ENCODE measurements at regions not wholly inside any gene's neighbourhood (a gene's known extent, or its start where the extent isn't known, plus 50 kb on each side); places are given as distances from the start of the nearest gene placed in this dataset.

DNA sequence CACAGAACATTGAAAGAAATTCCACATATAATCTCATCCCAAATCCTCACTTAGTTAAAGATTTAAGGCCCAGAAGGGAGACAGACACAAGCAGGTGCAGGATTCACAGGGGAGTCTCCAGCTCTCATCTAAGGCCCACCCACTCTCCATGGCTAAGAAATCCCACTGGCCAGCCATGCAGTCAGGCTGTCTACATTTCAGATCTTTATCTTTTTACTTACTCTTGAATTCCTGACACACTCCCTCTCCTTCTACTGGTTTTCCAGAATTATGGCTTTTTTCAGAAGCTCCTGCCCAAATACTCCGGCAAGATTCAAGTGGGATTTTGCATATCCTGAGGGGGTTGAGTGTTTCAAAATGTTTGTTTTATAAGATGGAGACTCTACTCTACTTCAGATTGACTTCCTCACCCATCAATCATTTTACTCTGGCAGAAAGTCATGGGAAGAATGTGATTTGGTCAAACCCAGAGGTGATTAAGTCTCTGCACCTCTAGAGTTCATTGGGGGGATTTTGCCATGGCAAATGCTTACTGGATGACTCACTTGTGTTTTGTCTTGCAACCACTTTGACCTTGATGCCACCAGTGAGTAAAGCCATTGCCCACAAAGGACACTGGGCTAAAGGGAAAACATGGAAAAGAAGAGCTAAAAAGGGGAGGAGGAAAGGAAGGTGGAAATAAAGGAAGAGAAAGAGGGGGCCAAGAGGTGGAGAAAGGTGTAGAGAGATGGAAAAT is 688.8 kb upstream of the SALL1 start:
- Histone ChIP-seq H4K20me1 (ENCODE audit: insufficient read depth, low read length) (no peaks in the 10 kb centered on the region), H3K27me3 (ENCODE audit: control insufficient read depth in 1 of 2, insufficient read depth in 2 of 2, low read length in 2 of 2) (no peaks in the 10 kb centered on the region), H3K36me3 (replicated peaks in 1 of 2; ENCODE audit: control insufficient read depth in 1 of 2, insufficient read depth in 2 of 2, low read length in 2 of 2) (no peaks in the 10 kb centered on the region), H3K4me1 (ENCODE audit: insufficient read depth, low read length) (no peaks in the 10 kb centered on the region), H3K9me3 (ENCODE audit: low read length) (no peaks in the 10 kb centered on the region), H3K4me3 (replicated peaks in 1 of 3; ENCODE audit: insufficient read depth in 1 of 3, low read depth in 2 of 3, low read length in 3 of 3) (no peak overlapping the region), H3K4me2 (ENCODE audit: low read depth, low read length) (no peak overlapping the region), H3K79me2 (ENCODE audit: insufficient read depth, low read length) (no peaks in the 10 kb centered on the region), H3K27ac (ENCODE audit: extremely low read length, insufficient read depth, low read length) (no peak overlapping the region), H2AFZ (ENCODE audit: low read length) (no peak overlapping the region), H3K9ac (ENCODE audit: insufficient read depth, low read depth, low read length) (no peak overlapping the region)
- no TSS peak for BruUV-seq (replicated peaks)
- ChIA-PET CTCF (ENCODE audit: low intra/inter-chr PET ratio, low total read pairs) (no interaction called here), POLR2A (no interaction called here)
- WGBS (ENCODE audit: low lambda C conversion rate): 0% methylated on average over 1 of the region's 1 CpG
- no peak for FAIRE-seq
- intact Hi-C loops (cut with micrococcal nuclease; ENCODE audit: unreplicated experiment) (no loop called here), in situ Hi-C loops (cut with HindIII; ENCODE audit: extremely low pct_ligation_motif_present, low pct_unique_long_range_greater_than_20kb) (no loop called here)
- DNase-seq (ENCODE audit: low spot score): peak; percentile 15
- ATAC-seq: no peak
- TF ChIP-seq ZNF570 (CRISPR knock-in tag; IDR thresholded peaks at IDR 0.05; ENCODE audit: borderline replicate concordance) (no peak), FOXK2 (IDR thresholded peaks at IDR 0.05) (0 out of 2 replicates have a peak, but pooled peaks have one; percentile 14), MAFF (IDR thresholded peaks at IDR 0.05; ENCODE audit: low read depth, low read length) (no peak), NFIB (CRISPR knock-in tag; IDR thresholded peaks at IDR 0.05; ENCODE audit: borderline replicate concordance) (no peak)
- TF ChIP-seq, protein P1, sequence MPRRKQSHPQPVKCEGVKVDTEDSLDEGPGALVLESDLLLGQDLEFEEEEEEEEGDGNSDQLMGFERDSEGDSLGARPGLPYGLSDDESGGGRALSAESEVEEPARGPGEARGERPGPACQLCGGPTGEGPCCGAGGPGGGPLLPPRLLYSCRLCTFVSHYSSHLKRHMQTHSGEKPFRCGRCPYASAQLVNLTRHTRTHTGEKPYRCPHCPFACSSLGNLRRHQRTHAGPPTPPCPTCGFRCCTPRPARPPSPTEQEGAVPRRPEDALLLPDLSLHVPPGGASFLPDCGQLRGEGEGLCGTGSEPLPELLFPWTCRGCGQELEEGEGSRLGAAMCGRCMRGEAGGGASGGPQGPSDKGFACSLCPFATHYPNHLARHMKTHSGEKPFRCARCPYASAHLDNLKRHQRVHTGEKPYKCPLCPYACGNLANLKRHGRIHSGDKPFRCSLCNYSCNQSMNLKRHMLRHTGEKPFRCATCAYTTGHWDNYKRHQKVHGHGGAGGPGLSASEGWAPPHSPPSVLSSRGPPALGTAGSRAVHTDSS (CRISPR knock-in tag; conservative IDR thresholded peaks at IDR 0.05): no peak
- TF ChIP-seq, protein P2, sequence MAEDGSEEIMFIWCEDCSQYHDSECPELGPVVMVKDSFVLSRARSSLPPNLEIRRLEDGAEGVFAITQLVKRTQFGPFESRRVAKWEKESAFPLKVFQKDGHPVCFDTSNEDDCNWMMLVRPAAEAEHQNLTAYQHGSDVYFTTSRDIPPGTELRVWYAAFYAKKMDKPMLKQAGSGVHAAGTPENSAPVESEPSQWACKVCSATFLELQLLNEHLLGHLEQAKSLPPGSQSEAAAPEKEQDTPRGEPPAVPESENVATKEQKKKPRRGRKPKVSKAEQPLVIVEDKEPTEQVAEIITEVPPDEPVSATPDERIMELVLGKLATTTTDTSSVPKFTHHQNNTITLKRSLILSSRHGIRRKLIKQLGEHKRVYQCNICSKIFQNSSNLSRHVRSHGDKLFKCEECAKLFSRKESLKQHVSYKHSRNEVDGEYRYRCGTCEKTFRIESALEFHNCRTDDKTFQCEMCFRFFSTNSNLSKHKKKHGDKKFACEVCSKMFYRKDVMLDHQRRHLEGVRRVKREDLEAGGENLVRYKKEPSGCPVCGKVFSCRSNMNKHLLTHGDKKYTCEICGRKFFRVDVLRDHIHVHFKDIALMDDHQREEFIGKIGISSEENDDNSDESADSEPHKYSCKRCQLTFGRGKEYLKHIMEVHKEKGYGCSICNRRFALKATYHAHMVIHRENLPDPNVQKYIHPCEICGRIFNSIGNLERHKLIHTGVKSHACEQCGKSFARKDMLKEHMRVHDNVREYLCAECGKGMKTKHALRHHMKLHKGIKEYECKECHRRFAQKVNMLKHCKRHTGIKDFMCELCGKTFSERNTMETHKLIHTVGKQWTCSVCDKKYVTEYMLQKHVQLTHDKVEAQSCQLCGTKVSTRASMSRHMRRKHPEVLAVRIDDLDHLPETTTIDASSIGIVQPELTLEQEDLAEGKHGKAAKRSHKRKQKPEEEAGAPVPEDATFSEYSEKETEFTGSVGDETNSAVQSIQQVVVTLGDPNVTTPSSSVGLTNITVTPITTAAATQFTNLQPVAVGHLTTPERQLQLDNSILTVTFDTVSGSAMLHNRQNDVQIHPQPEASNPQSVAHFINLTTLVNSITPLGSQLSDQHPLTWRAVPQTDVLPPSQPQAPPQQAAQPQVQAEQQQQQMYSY (CRISPR knock-in tag; IDR thresholded peaks at IDR 0.05): peak; percentile 59; the same call in 1 of the 2 replicates
